ENCODE measurements at regions not wholly inside any gene's neighbourhood (a gene's known extent, or its start where the extent isn't known, plus 50 kb on each side); places are given as distances from the start of the nearest gene placed in this dataset.
A peak's percentile ranks its signal among the peaks of the same experiment; 100 is the strongest.

GRCh38 chr6:169839898-169840631 lies 88.6 kb downstream of the ERMARD start:
- no peak for DNase-seq

- no peak for DNase-seq
These were observed 88.1 kb downstream of the ERMARD start for GRCh38 chr6:169839493-169839892.

GRCh38 chr6:169839029-169839481 lies 87.6 kb downstream of the ERMARD start:
- no peak for DNase-seq

- DNase-seq: no peak
These were observed 87.1 kb downstream of the ERMARD start for GRCh38 chr6:169838346-169839028.

- DNase-seq: no peak
These were observed 86.3 kb downstream of the ERMARD start for GRCh38 chr6:169837529-169838250.

GRCh38 chr6:169833258-169833794 lies 81.9 kb downstream of the ERMARD start:
- DNase-seq: no peak

- peak in 1 of 2 donors; percentile 3 for DNase-seq
These were observed 81.0 kb downstream of the ERMARD start for GRCh38 chr6:169832247-169832948.

GRCh38 chr6:169831450-169832246 lies 80.2 kb downstream of the ERMARD start:
- DNase-seq: peak; percentile 60 to 62
